H9 (cell line): ENCODE measurements at regions not wholly inside any gene's neighbourhood (a gene's known extent, or its start where the extent isn't known, plus 50 kb on each side); places are given as distances from the start of the nearest gene placed in this dataset.

ENCODE experiments used
- DNase-seq: peaks from one replicate; pipeline ENCODE4 v3.0.0-alpha.2; 2017
- H2AFZ ChIP-seq: one replicate; pipeline ENCODE4 v1.6.1; 2013; ENCODE audit warnings: mild to moderate bottlenecking, low read length, control low read depth, moderate library complexity
- H2AK5ac ChIP-seq: 2 replicates; pipeline ENCODE4 v1.6.1; 2013; ENCODE audit warnings: low read length, control low read depth, mixed read lengths; ENCODE audit not compliant: insufficient read length
- H2BK120ac ChIP-seq: one replicate; pipeline ENCODE4 v1.6.1; 2013; ENCODE audit warnings: low read depth, mild to moderate bottlenecking, low read length, control low read depth, inconsistent platforms; ENCODE audit not compliant: poor library complexity, severe bottlenecking
- H2BK12ac ChIP-seq: 2 replicates; pipeline ENCODE4 v1.6.1; 2013; ENCODE audit warnings: low read length, control low read depth, mixed read lengths, low read depth; ENCODE audit not compliant: insufficient read length
- H2BK15ac ChIP-seq: 2 replicates; pipeline ENCODE4 v1.6.1; 2013; ENCODE audit warnings: low read depth, low read length, control low read depth
- H2BK20ac ChIP-seq: one replicate; pipeline ENCODE4 v1.6.1; 2013; ENCODE audit warnings: low read depth, mild to moderate bottlenecking, low read length, control low read depth, inconsistent platforms; ENCODE audit not compliant: poor library complexity, severe bottlenecking
- H2BK5ac ChIP-seq: 2 replicates; pipeline ENCODE4 v1.6.1; 2013; ENCODE audit warnings: low read length, control low read depth, mixed read lengths; ENCODE audit not compliant: insufficient read length
- H3K14ac ChIP-seq: 2 replicates; pipeline ENCODE4 v1.6.1; 2013; ENCODE audit warnings: low read length, control low read depth; ENCODE audit not compliant: insufficient read depth
- H3K18ac ChIP-seq: 2 replicates; pipeline ENCODE4 v1.6.1; 2013; ENCODE audit warnings: low read depth, mild to moderate bottlenecking, mixed read lengths, low read length, control low read depth; ENCODE audit not compliant: insufficient read length
- H3K23ac ChIP-seq: 2 replicates; pipeline ENCODE4 v1.6.1; 2013; ENCODE audit warnings: low read length, control low read depth, mixed read lengths, low read depth; ENCODE audit not compliant: insufficient read length
- H3K23me2 ChIP-seq: 2 replicates; pipeline ENCODE4 v1.6.1; 2013; ENCODE audit warnings: low read depth, mild to moderate bottlenecking, mixed read lengths, low read length, control low read depth; ENCODE audit not compliant: insufficient read length, poor library complexity, severe bottlenecking
- H3K27ac ChIP-seq: 2 replicates; pipeline ENCODE4 v1.5.1; 2013; ENCODE audit warnings: low read length, control low read depth, mixed read lengths, low read depth; ENCODE audit not compliant: insufficient read length
- H3K27me3 ChIP-seq: 2 replicates; pipeline ENCODE4 v1.6.1; 2013; ENCODE audit warnings: low read length, control low read depth, inconsistent platforms; ENCODE audit not compliant: insufficient read depth
- H3K4ac ChIP-seq: 2 replicates; pipeline ENCODE4 v1.6.1; 2013; ENCODE audit warnings: low read depth, mild to moderate bottlenecking, control low read depth, inconsistent platforms, low read length, moderate library complexity
- H3K4me1 ChIP-seq: 2 replicates; pipeline ENCODE4 v1.6.1; 2013; ENCODE audit warnings: low read length, control low read depth, inconsistent platforms; ENCODE audit not compliant: insufficient read depth
- H3K4me2 ChIP-seq: 2 replicates; pipeline ENCODE4 v1.6.1; 2013; ENCODE audit warnings: low read length, control low read depth, mixed read lengths; ENCODE audit not compliant: insufficient read length, insufficient read depth
- H3K56ac ChIP-seq: 2 replicates; pipeline ENCODE4 v1.6.1; 2013; ENCODE audit warnings: low read depth, mild to moderate bottlenecking, mixed read lengths, low read length, control low read depth; ENCODE audit not compliant: insufficient read length
- H3K79me1 ChIP-seq: 2 replicates; pipeline ENCODE4 v1.6.1; 2013; ENCODE audit warnings: low read depth, mild to moderate bottlenecking, moderate library complexity, low read length, control low read depth, inconsistent platforms; ENCODE audit not compliant: insufficient read depth, poor library complexity, severe bottlenecking
- H3K79me2 ChIP-seq: 2 replicates; pipeline ENCODE4 v1.6.1; 2013; ENCODE audit warnings: low read length, control low read depth, inconsistent platforms; ENCODE audit not compliant: insufficient read depth
- H3K9ac ChIP-seq: 2 replicates; pipeline ENCODE4 v1.6.1; 2013; ENCODE audit warnings: low read length, control low read depth, mixed read lengths; ENCODE audit not compliant: insufficient read length; ENCODE audit errors: extremely low read depth
- H3K9me3 ChIP-seq: one replicate; pipeline ENCODE4 v1.6.1; 2013; ENCODE audit warnings: low read depth, low read length, inconsistent platforms; ENCODE audit not compliant: control insufficient read depth
- H3T11ph ChIP-seq: one replicate; pipeline ENCODE4 v1.6.1; 2013; ENCODE audit warnings: mild to moderate bottlenecking, low read length, control low read depth, inconsistent platforms
- H4K20me1 ChIP-seq: one replicate; pipeline ENCODE4 v1.6.1; 2013; ENCODE audit not compliant: control insufficient read depth, insufficient read length, insufficient read depth
- H4K5ac ChIP-seq: 2 replicates; pipeline ENCODE4 v1.6.1; 2013; ENCODE audit warnings: low read depth, mild to moderate bottlenecking, mixed read lengths, low read length, control low read depth; ENCODE audit not compliant: insufficient read length
- H4K8ac ChIP-seq: replicated peaks from 2 replicates; pipeline ENCODE4 v1.6.1; 2013; ENCODE audit warnings: low read length, control low read depth, mixed read lengths, low read depth; ENCODE audit not compliant: insufficient read length
- H4K91ac ChIP-seq: 2 replicates; pipeline ENCODE4 v1.6.1; 2013; ENCODE audit warnings: low read depth, mild to moderate bottlenecking, moderate library complexity, mixed read lengths, low read length, control low read depth; ENCODE audit not compliant: insufficient read length
- H3K27ac Mint-ChIP-seq, 3 experiments: 2 replicates in 2 of 3; 3 replicates in 1 of 3; pipeline ENCODE4 v1.8.0; 2020 to 2021; ENCODE audit warnings: mixed read lengths in 3 of 3, mild to moderate bottlenecking in 1 of 3, moderate library complexity in 1 of 3
- H3K27me3 Mint-ChIP-seq: 2 replicates; pipeline ENCODE4 v1.8.0; 2021; ENCODE audit warnings: low read depth, mild to moderate bottlenecking, moderate library complexity, mixed read lengths
- H3K36me3 Mint-ChIP-seq, 3 experiments: 2 replicates in 2 of 3; 3 replicates in 1 of 3; pipeline ENCODE4 v1.8.0; 2020 to 2021; ENCODE audit warnings: low read depth in 3 of 3, mixed read lengths in 3 of 3; ENCODE audit not compliant: insufficient read depth in 1 of 3
- H3K4me1 Mint-ChIP-seq, 2 experiments: 2 replicates each; pipeline ENCODE4 v1.8.0; 2020; ENCODE audit warnings: mixed read lengths in 2 of 2
- H3K4me3 Mint-ChIP-seq, 2 experiments: 2 replicates in 1 of 2; 3 replicates in 1 of 2; pipeline ENCODE4 v1.8.0; 2020 to 2021; ENCODE audit warnings: mild to moderate bottlenecking in 2 of 2, mixed read lengths in 2 of 2, moderate library complexity in 1 of 2
- H3K9me3 Mint-ChIP-seq, 2 experiments: 2 replicates in 1 of 2; 3 replicates in 1 of 2; pipeline ENCODE4 v1.8.0; 2020; ENCODE audit warnings: mild to moderate bottlenecking in 2 of 2, mixed read lengths in 2 of 2, moderate library complexity in 1 of 2
- WGBS: extraction: QIAGEN DNeasy Blood & Tissue Kit; methylation state at CpG from one replicate; pipeline ENCODE4 v1.1.7; 2013; ENCODE audit warnings: missing lambda C conversion rate, low lambda C conversion rate, mixed read lengths; ENCODE audit not compliant: insufficient read length; ENCODE audit errors: extremely low coverage; 5-methylcytosine and 5-hydroxymethylcytosine counted together
- TF ChIP-seq, protein P1 (sequence below): fragments of 200-600 bp; sonication (generic); conservative IDR thresholded peaks from 3 replicates; pipeline ENCODE4 v1.8.0; 2021; ENCODE audit warnings: antibody characterized with exemption, mild to moderate bottlenecking

DNA sequence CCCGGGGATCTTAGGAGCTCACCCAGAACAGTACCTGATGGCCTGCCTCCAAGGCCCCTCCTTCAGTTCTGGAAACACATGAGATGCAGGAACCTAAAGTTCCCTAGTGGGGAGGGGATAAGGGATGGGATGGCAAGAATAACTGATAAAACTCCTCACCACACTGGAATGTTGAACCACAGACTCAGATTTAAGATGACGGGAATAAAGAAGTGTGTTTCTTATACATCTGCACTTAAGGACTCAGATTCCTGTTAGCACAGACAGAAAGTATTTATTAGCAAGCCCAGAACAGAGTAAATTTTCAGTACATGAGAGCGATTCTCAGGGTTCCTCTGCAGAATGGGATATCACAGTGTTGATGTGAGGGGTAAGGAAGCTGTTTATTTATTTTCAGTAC lies 245.2 kb downstream of the TLE3 start:
- H3K27me3 Mint-ChIP-seq, result no peaks in the 10 kb centered on the region; the same call in 1 of the 2 replicates
- no peak overlapping the region for H3K4me2 ChIP-seq

More for the DNA sequence above, 245.2 kb downstream of the TLE3 start:
- Histone ChIP-seq H3K18ac (no peak overlapping the region), H2AFZ (no peak overlapping the region), H4K20me1 (no peaks in the 10 kb centered on the region), H3K79me2 (no peaks in the 10 kb centered on the region), H3K27me3 (no peaks in the 10 kb centered on the region), H3K9ac (no peak overlapping the region), H2BK5ac (no peak overlapping the region), H4K91ac (no peak overlapping the region), H4K5ac (no peak overlapping the region), H2BK120ac (no peak overlapping the region), H3K56ac (no peak overlapping the region), H3K4ac (no peak overlapping the region), H2BK15ac (no peak overlapping the region), H3K79me1 (no peaks in the 10 kb centered on the region), H3K4me1 (no peaks in the 10 kb centered on the region), H3T11ph (no peak overlapping the region), H3K9me3 (no peaks in the 10 kb centered on the region), H2AK5ac (no peak overlapping the region), H3K14ac (no peak overlapping the region), H2BK20ac (no peak overlapping the region), H2BK12ac (no peak overlapping the region), H3K23ac (no peak overlapping the region), H4K8ac (no peak overlapping the region), H3K23me2 (no peaks in the 10 kb centered on the region), H3K27ac (no peak overlapping the region)
- Mint-ChIP-seq H3K9me3 (no peaks in the 10 kb centered on the region), H3K4me1 (peaks cover 14 to 15% of the 10 kb centered on the region in 2 experiments), H3K4me3 (no peak overlapping the region), H3K36me3 (no peaks in the 10 kb centered on the region), H3K27ac (no peak overlapping the region)
- WGBS, result no CpG with 5 or more reads among the region's 3 CpGs
- TF ChIP-seq, protein P1, sequence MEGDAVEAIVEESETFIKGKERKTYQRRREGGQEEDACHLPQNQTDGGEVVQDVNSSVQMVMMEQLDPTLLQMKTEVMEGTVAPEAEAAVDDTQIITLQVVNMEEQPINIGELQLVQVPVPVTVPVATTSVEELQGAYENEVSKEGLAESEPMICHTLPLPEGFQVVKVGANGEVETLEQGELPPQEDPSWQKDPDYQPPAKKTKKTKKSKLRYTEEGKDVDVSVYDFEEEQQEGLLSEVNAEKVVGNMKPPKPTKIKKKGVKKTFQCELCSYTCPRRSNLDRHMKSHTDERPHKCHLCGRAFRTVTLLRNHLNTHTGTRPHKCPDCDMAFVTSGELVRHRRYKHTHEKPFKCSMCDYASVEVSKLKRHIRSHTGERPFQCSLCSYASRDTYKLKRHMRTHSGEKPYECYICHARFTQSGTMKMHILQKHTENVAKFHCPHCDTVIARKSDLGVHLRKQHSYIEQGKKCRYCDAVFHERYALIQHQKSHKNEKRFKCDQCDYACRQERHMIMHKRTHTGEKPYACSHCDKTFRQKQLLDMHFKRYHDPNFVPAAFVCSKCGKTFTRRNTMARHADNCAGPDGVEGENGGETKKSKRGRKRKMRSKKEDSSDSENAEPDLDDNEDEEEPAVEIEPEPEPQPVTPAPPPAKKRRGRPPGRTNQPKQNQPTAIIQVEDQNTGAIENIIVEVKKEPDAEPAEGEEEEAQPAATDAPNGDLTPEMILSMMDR, result no peak
- DNase-seq, result no peak
